HUDEP-2 (cell line): ENCODE measurements at regions not wholly inside any gene's neighbourhood (a gene's known extent, or its start where the extent isn't known, plus 50 kb on each side); places are given as distances from the start of the nearest gene placed in this dataset.
"Not testable (repeated sequence)": the region's sequence is repeated elsewhere in the genome, so short reads cannot be mapped to it uniquely, and the experiment has no call there.

Source experiments
- DNase-seq, 76 experiments: peaks; one replicate each; lab custom pipeline; 2025; ENCODE audit not compliant: unreplicated experiment in 76 of 76; lab: John Stamatoyannopoulos, UW

DNA sequence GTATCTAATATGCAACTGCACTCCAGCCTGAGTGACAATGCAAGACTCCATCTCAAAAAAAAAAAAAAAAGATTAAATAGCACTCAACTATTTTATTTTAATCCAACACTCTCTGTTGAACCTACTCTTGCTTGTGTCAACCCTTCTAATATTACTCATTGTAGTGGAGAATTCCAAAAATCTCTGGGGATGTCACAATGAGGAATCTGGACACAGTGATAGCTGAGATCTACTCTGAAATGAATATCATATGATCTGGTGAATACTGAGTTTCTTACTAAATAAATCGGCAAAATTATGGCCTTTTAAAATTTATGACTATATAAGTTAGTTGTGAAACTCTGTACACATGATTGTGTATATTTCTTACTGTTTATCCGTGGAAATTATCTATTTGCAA is 418.2 kb downstream of the BCAT1 start:
- DNase-seq = no peak

DNA sequence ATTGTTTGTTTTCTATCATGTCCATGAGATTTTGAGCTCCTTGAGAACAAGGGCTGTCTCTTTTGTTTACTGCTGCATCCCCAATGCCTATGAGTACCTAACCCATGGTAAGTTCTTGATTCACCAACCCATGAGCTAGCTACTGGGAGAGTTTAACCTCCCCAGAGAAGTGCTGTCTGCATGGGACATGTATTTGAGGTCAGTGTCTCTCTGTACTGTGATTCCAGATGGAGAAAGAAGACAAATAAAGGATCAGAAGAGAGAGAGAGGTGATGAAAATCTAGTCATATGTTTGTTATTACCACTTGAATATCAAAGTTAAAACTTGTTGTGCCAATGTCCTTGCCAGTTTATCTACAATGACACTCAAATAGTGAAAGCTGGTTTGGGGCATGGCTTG is 421.8 kb downstream of the BCAT1 start:
- no peak for DNase-seq

DNA sequence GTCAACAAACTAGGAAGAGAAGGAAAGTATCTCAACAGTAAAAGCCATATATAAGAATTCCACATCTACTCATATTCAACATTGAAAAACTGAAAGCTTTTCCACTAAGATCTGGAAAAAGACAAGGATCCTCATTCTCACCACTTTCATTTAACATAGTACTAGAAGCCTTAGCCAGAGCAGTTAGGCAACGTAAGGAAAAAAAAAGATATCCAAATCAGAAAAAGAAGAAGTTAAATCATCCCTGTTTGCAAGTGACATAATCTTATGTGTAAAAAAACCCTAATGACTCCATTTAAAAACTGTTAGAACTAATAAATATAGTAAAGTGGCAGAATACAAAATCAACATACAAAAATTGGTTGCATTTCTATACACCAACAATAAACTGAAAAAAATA is 426.2 kb downstream of the BCAT1 start:
- DNase-seq = no peak

DNA sequence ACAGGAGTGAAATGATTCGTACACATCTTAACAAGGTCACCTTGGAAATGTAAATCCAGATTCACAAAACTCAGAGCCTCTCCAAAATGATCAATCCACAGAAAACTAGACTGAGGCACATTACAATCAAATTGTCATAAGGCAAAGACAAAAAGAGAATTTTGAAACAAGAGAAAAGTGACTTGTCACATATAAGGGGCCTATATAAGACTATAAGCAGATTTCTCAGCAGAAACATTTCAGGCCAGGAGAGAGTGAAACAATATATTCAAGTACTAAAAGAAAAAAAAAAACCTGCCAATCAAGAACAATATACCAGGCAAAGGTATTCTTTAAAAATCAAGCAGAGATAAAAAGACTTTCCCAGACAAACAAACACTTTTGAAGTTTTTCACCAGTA is 429.1 kb downstream of the BCAT1 start:
- no peak for DNase-seq

DNA sequence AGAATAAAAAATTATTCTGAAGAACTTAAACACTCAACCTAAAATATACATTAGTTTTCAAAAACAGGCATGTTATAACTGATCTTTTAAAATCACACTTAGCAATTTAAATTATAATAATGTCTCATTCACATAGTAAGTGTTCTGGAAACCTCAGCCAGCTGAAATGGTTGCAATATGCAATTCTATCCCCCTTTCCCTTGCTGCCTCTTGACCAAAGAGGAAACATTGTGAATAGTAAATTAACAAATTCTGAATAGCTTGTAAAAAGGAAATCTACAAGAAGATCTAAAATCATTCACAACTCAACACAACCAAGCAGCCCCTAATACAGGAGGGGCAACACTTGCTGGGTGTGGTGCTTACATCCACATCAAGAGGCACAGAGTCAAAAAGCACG is 431.9 kb downstream of the BCAT1 start:
- no peak for DNase-seq

DNA sequence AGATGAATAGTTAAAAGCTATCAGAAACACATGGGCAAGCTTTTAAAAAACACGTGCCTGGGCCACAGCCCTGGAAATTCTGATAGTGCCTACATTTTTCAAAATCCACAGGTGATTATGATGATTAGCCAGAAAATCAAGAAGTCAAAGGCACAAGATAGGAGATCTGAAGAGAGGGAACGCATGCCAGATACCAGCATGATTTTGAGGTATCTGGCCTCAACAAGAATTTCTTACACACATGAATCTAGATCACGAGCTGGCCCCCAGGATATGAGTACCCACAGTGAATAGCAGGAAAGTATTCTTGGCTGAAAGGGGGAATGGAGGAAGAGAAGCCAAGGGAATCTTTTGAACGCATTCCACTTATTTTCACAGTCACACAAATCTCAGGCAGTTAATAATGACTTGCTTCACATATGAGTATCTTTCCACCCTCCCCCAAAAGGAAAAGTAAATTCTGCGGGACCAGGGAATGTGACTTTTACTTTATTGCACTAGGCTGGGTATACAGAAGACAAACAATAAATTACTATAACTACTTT is 438.2 kb downstream of the BCAT1 start:
- no peak for DNase-seq

DNA sequence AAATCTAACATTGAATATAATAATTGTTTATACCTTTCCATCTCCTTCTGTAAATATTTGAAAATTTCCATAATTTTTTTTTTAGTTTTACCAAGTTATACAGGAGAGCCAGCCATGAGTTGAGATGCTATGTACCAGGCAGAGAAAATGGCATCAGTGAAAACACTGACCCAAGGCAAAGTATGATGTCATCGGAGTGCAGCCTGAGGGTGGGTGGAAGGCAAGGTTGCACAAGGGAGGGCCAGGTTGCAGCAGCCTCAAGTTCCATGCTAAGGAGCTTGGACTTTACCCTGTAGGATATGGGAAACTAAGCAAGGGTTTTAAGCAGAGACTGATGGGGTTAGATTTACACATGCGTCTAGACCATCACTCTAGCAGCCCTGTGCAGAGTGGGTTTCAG is 441.1 kb downstream of the BCAT1 start:
- DNase-seq = no peak

DNA sequence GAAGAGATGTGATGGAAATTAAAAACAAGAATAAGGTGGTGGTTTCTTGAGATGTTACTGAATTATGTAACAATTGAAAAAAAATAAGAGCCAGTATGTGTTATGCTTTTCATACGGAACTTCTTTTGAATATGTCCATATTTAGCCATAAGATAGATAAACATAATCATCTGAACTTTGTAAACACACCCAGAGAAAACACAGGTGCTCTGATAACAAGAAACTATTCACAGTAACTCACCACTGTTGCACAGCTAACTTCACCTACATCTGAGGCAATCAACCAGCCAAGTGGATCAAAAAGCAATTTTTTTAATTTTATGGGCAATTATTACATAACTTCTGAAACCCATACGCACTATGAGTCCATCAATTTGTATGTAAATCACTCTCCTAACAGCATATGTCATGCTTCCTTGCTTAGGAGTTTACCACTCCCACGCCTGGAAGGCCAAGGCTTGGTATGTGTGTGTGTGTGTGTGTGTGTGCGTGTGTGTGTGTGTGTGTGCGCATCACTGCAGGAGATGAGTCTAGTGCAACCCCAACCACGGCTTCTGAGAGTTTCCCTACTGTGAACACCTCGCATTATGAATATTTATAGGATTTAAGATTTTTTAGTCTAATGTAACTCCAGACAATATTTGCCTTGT is 443.4 kb downstream of the BCAT1 start:
- no peak for DNase-seq

DNA sequence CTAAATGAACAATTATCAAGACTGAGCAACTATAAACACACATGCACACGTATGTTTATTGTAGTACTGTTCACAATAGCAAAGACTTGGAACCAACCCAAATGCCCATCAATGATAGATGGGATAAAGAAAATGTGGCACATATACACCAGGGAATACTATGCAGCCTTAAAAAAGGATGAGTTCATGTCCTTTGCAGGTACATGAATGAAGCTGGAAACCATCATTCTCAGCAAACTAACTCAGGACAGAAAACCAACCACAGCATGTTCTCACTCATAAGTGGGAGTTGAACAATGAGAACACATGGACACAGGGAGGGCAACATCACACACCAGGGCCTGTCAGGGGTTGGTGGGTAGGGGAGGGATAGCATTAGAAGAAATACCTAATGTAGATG is 445.4 kb downstream of the BCAT1 start:
- not testable (repeated sequence) for DNase-seq

DNA sequence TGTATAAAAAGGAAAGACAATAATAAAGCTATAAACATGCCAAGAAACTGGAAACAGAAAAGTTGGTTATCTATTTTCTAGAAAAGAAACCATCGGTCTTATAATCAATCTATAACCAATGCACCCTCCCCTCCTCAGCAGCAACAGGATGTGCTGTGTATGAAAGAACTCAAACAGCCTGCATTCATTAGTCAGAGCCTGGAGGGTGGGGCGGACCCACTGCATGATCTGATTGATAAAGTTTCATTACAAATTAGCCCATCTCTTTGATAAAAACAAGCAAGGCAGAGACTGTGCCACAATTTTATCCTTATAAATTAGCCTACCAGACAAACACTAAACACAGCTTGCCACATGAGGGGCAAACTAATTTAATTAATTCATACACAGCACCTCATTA is 448.1 kb downstream of the BCAT1 start:
- DNase-seq = no peak

DNA sequence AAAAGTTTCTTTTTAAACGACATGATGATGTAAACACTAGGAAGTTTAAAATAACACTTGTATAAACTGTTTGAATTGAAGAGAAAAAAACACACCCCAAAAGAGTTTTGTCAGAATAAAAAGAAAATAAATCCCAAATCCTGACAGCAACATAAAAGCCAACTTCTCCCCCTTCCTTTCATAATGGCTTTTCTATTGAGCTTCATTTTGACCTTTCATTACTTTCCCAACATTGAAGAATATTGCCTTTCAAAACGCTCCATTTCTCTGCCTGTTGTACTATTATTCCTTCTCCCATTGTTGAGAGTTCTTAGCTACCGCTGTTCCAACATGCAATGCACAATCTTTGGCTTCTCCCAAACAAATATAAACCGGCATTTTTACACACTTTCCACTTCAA is 448.5 kb downstream of the BCAT1 start:
- DNase-seq = no peak

DNA sequence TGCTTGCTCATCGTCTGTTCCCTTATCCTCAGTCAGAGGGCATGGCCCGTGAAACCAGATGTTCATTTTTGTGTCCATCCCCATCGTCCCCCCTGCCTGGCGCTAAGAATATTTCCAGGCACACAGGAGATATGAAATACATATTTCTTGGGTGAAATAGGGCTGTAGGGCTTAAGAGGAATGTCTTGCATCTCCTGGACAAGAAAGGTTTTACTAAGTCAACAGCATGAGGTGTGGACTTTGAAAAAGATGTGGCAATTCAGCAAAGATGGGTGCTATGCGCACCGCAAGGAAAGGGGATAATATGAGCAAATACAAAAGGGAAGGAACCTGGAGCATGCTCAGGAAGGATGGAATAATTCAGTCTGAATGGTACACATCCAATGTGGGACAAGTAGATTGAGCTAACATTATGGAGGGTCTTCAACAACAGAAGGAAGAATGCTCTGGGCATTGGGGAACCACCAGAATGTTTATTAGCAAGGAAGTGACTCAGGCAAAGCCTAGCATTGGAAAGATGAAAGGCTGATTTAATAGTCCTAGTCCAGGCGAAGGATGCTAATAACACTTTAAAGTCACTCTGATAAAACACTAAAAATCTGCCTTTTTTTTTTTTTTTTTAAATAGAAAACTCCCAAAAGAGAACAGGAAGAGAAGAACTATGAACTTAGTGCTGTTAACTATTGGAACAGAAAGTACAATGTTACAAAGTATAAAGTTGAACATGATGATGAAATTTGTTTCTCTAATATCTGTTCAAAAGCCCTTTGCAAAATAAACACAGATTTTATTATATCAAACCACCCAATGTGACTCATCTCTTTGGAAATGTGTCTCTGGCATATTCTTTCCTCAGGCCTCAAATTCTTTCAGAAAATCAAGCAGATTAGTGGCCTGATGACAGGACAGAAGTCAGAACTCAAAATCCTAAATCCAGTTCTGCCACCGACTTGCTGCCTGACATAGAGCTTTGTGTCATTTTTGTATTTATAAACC is 449.5 kb downstream of the BCAT1 start:
- no peak for DNase-seq

DNA sequence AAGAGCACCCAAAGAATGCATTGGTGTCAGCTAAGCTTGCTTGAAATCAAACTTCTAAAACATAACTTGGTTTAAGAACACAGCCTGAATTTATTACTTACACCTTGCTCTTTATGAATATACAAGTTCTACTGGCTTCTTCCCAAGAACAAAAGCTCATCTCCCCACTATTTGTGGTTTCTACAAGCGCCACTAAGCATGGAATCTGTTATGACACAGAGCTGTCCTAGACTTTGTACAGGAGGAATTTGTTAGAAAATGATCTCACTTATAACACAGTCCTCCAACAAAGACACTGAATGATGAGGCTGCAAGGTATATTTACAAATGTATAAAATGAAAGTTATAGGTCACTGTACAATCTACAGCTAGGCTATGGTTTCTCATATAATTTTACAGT is 452.1 kb downstream of the BCAT1 start:
- no peak for DNase-seq

DNA sequence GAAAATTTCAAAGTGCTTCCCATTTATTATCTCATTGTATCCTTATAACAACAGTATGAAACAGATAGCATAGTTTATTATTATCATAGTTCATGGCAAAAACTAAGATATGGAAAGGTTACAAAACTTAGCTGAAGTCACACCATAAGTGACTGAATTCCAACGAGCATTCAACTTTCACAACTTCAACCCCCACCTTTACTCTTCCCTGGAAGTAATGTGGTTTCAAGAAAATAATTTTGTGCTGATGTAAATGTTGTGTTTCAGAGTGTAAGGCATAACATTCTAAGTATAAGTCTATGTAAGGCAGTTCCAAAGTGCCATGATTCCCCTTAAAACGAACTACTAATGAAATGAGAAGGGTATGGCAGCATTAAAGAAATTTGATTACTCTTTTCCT is 454.5 kb downstream of the BCAT1 start:
- no peak for DNase-seq

DNA sequence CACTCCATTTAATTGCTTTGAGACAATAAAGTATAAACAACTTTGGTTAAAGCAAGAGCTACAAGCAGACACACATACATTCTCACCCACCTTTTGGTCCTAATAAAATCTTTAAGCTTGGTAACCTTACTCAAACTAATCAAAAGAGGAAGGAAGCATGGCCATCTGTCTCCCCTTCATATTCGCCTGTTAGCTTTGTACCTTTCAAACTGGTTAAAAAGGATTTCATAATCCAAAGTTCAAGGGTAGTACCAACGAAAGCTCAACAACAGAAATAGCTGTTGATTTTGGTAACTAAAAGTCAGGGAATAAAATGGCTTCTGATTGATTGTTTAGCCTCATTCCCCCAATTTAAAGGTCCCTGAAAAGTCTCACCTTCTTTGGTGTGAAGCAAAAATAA is 456.9 kb downstream of the BCAT1 start:
- no peak for DNase-seq

DNA sequence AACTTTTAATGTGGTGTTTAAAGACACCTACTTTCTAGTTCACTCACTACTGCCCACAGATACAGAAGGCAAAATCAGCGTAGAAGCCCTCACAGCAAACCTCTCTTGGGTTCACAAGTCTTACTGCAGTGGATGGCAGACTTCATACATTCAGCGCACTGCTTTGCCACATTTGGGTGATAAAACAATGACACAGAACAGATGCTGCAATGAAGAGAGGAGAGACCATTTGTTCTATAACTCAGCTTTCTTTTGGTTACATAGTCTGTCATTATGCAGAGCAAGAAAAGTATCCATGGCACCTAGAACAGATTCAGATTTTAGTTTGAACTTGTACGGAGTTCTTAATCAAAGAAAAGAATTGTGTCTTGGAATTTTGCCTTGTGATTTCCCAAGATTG is 459.0 kb downstream of the BCAT1 start:
- DNase-seq = no peak

DNA sequence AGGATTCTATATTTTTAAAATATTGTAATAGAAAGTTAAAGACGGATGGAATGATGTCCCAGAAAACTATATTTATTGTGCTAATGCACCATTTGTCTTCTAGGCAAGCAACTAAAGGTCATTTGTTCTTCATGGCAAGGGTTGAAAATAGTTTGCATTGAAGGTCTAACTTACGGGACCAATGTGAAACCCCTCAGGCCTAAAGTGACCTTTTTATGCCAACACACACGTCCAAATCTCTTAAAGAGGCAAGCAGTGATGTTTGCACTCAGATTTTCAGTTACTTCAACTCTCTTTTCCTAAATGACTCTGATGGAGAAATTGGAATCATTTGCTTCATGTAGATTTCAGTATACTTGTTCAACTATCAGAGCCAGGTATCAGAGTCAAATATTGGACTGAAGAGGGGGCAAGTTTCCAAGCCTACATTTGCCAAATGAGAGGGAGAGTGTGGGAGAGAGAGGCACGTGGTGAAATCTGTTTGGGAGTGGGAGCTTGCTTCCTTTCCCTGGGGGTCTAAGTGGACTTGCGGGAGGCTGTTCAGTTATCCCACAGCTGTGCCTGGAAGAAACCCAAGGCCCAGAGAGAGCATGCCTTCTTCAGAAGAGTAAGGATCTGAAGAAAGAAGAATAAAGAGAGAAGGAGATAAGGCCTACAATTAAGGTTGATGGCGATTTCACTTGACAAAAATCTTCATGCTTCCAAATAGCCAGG is 459.8 kb downstream of the BCAT1 start:
- DNase-seq = no peak

DNA sequence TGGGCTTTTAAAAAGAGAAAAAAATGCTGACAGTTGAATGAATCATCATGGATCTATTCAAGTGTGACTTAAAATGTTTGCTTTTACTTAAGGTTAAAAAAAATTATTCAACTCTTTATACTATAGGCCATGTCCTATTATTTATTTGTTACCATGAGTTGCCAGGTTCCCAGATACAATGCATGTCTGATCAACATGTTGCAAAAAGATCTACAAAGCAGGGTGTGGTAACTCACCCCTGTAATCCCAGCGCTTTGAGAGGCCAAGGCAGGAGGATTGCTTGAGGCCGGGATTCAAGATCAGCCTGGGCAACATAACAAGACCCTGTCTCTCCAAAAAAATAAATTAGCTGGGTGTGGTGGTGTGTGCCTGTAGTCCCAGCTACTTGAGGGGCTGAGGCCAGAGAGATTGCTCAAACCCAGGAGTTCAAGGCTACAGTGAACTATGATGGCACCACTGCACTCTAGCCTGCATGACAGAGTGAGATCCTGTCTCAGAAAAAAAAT is 460.8 kb downstream of the BCAT1 start:
- DNase-seq = no peak

DNA sequence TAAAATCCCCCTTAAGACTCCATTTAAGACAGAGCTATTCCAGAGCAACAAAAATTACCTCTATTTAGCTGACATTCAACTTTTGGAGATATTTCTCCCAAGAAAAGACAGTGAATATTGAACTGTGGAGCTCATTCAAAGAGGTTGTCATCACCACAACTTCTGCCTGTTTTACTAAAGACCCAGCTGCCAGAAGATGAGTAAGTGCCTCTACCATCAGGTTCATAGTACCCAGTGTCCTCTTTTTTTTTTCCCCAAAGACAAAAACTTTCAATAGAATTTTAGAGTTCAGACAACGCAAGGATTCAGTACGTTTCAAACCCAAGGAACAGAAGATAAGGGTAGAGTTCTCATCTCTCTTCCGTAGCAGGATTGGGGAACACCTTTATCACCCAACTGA is 461.3 kb downstream of the BCAT1 start:
- no peak for DNase-seq

DNA sequence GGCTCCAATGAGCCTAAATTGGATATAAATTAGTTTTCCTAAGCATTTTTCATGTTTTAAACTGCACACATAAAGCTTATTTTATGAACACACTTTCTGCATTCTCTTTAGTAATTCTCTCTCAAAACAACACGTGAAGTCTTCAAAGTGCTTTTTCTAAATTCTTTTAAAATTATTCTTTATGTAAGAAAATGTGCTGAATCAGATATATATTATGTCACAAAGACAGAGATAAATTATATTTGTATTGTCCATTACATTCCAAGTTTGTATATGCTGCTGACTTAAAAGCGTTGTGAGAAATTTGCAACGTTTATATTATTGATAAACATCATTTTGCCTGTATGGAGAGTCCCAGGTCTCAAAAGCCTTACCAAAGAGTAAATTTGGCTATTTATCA is 465.2 kb downstream of the BCAT1 start:
- no peak for DNase-seq
